NCI-H1694 (cell line): ENCODE measurements at regions not wholly inside any gene's neighbourhood (a gene's known extent, or its start where the extent isn't known, plus 50 kb on each side); places are given as distances from the start of the nearest gene placed in this dataset.

ENCODE experiments used
- DNase-seq: peaks from one replicate; lab custom pipeline; 2025; lab: John Stamatoyannopoulos, UW

- DNase-seq = no peak
Observed at GRCh38 chr14:28695109-28695508, 71.5 kb upstream of the FOXG1 start.

GRCh38 chr14:28701733-28702132, 64.9 kb upstream of the FOXG1 start:
- no peak for DNase-seq

- DNase-seq = no peak
Observed at GRCh38 chr14:28703482-28703881, 63.1 kb upstream of the FOXG1 start.

- DNase-seq = no peak
Observed at GRCh38 chr14:28704153-28704552, 62.4 kb upstream of the FOXG1 start.

GRCh38 chr14:28707814-28708213, 58.8 kb upstream of the FOXG1 start:
- DNase-seq = no peak

GRCh38 chr14:28709571-28710305, 56.8 kb upstream of the FOXG1 start:
- DNase-seq = no peak
